ENCODE measurements at regions not wholly inside any gene's neighbourhood (a gene's known extent, or its start where the extent isn't known, plus 50 kb on each side); places are given as distances from the start of the nearest gene placed in this dataset.

GRCh38 chr2:234592541-234592940, 95.7 kb upstream of the ARL4C start:
- H3K36me3 ChIP-seq (ENCODE audit: low read depth, missing control alignments), result no peaks in the 10 kb centered on the region
- 91 to 100% methylated on average over 5 of the region's 5 CpGs for WGBS, 2 donors
- intact Hi-C loops (cut with DNase I; ENCODE audit: low total_unique reads), result no loop called here

GRCh38 chr2:234590076-234590475, 93.2 kb upstream of the ARL4C start:
- Histone ChIP-seq H3K9me3 (no peaks in the 10 kb centered on the region), H3K36me3 (ENCODE audit: low read depth, missing control alignments) (no peaks in the 10 kb centered on the region), H3K4me3 (no peak overlapping the region), H3K27ac (no peak overlapping the region), H3K4me1 (no peaks in the 10 kb centered on the region), H3K27me3 (no peaks in the 10 kb centered on the region)
- no peak for DNase-seq
- WGBS, 2 donors, result 88 to 94% methylated on average over 3 of the region's 3 CpGs
- TF ChIP-seq POLR2A (IDR thresholded peaks at IDR 0.05), result no peak
- no peak for TF ChIP-seq CTCF (IDR thresholded peaks at IDR 0.05)
- intact Hi-C loops (cut with DNase I; ENCODE audit: low total_unique reads), result no loop called here

More at GRCh38 chr2:234592541-234592940, 95.7 kb upstream of the ARL4C start:
- Histone ChIP-seq H3K27me3 (no peaks in the 10 kb centered on the region), H3K9me3 (no peaks in the 10 kb centered on the region), H3K27ac (no peak overlapping the region), H3K4me3 (no peak overlapping the region), H3K4me1 (no peaks in the 10 kb centered on the region)
- DNase-seq, result no peak
- TF ChIP-seq POLR2A (IDR thresholded peaks at IDR 0.05) (no peak), CTCF (IDR thresholded peaks at IDR 0.05) (no peak)

- TF ChIP-seq CTCF (IDR thresholded peaks at IDR 0.05) (no peak), POLR2A (IDR thresholded peaks at IDR 0.05) (no peak)
- no peak overlapping the region for H3K4me3 ChIP-seq
- no peaks in the 10 kb centered on the region for H3K9me3 ChIP-seq
- no peak for DNase-seq
- H3K27me3 ChIP-seq, result no peaks in the 10 kb centered on the region
- intact Hi-C loops (cut with DNase I; ENCODE audit: low total_unique reads), result no loop called here
- WGBS, 2 donors, result 89 to 96% methylated on average over 4 of the region's 4 CpGs
- no peaks in the 10 kb centered on the region for H3K36me3 ChIP-seq (ENCODE audit: low read depth, missing control alignments)
- no peaks in the 10 kb centered on the region for H3K4me1 ChIP-seq
- H3K27ac ChIP-seq, result no peak overlapping the region
Observed at GRCh38 chr2:234588054-234588430, 91.2 kb upstream of the ARL4C start.

- Histone ChIP-seq H3K27me3 (no peaks in the 10 kb centered on the region), H3K9me3 (no peaks in the 10 kb centered on the region), H3K36me3 (ENCODE audit: low read depth, missing control alignments) (no peaks in the 10 kb centered on the region), H3K4me3 (no peak overlapping the region), H3K4me1 (no peaks in the 10 kb centered on the region), H3K27ac (no peak overlapping the region)
- TF ChIP-seq CTCF (IDR thresholded peaks at IDR 0.05) (no peak), POLR2A (IDR thresholded peaks at IDR 0.05) (no peak)
- DNase-seq, result no peak
- intact Hi-C loops (cut with DNase I; ENCODE audit: low total_unique reads), result no loop called here
- WGBS, 2 donors, result 80 to 91% methylated on average over 6 of the region's 6 CpGs
Observed at GRCh38 chr2:234587341-234588053, 90.6 kb upstream of the ARL4C start.

GRCh38 chr2:234583331-234583730, 86.5 kb upstream of the ARL4C start:
- Histone ChIP-seq H3K36me3 (ENCODE audit: low read depth, missing control alignments) (no peaks in the 10 kb centered on the region), H3K4me3 (no peak overlapping the region), H3K4me1 (no peaks in the 10 kb centered on the region), H3K27me3 (no peaks in the 10 kb centered on the region), H3K27ac (no peak overlapping the region), H3K9me3 (no peaks in the 10 kb centered on the region)
- DNase-seq, result no peak
- no peak for TF ChIP-seq CTCF (IDR thresholded peaks at IDR 0.05)
- TF ChIP-seq POLR2A (IDR thresholded peaks at IDR 0.05), result no peak
- 92 to 93% methylated on average over 4 of the region's 4 CpGs for WGBS, 2 donors
- intact Hi-C loops (cut with DNase I; ENCODE audit: low total_unique reads), result no loop called here
